Stimulated activated CD8-positive, alpha-beta memory T cell treated with anti-CD3 and anti-CD28 coated beads, Interleukin-15, amount 100 ng/mL, for 48 hours (primary cell): ENCODE measurements at regions not wholly inside any gene's neighbourhood (a gene's known extent, or its start where the extent isn't known, plus 50 kb on each side); places are given as distances from the start of the nearest gene placed in this dataset.

Experiments used
- DNase-seq, 2 donors: peaks; one replicate each; pipeline ENCODE4 v3.0.0-alpha.2; 2020; ENCODE audit warnings: low read depth in 2 of 2

DNA sequence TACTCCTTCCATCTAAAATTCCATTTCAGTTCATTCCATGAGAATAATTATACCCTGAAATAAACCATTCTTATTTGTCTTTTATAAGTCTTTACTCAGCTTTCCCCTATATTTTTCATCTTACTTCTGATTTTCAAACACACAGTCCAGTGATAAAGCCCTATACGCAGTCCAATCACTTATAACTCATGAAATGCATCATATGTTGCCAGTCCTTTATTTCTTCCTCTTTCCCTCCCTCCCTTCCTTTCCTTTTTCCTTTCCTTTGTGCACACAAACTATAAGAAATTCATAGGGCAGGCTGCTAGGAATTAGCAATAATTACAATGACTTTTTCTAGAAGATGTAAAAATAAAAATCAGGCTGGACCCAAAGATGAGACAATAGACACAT lies 58.8 kb upstream of the RPS23 start:
- no peak for DNase-seq

DNA sequence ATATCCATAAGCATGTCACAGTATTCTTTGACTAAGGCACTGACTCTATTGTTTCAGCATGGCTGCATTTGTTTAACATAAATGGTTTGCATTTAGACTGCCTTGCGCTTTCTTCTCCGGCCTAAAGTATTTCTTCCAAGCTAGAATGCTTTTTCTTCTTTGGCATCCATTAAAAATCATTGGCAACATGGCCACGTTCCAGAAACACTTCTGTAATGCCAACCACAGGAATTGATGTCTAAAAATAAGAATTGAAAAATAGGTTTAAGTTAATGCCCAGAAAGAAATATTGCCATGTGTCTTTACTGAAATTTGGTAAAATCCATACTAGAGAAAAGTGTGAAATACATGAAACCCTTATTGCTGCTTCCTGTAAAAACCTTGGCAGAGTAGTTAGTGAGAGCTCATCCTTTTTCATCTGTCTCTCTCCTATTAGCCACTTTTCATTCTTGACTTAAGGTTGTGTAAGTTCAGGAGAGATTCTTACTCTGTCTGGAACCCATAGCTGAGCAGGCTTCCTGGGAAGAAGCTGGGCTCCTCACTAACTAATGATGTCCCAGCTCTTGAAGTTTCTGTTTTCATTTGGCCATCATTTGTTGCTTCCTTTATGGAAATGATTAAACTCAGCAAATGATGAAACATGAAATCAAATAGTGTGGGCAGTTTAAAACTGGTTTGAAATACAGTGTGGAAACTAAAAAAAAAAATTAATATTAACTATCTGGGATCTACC lies 58.2 kb upstream of the RPS23 start:
- no peak for DNase-seq

DNA sequence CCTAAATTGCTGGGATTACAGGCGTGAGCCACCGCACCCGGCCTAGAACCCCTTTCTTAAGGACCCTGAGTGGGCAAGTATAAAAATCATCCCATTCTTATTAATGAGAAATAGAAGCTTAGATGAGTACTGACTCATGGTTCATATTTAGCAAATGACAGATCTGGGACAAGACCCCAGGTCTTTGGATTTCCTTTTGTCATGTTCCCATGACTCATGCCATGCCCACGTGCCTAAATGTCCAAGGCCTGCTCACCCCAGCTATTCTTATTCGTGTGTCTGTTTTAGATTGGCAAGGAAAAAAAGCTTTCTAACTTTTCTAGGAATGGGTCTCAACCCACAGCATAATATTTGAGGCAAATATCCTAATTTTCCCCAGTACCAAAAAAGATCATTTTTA lies 57.7 kb upstream of the RPS23 start:
- no peak for DNase-seq

DNA sequence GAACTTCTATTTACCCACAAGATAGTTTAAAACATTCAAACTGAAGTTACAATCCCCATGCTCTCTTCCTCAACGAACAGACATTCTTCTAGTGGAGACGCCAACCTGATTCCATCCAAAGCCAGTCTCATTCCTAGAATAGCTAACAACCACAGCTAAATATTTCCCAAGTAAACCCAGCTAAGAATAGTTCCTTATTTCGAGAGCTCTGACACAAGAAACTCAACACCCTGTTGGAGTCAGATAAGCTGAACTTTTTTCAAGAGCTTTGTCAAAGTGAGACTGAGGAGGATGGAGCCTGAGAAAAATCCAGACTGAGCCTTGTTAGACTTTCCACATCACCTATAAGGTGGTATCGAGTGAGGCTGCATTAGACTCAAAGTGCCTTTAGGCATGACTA lies 56.7 kb upstream of the RPS23 start:
- DNase-seq, result no peak

DNA sequence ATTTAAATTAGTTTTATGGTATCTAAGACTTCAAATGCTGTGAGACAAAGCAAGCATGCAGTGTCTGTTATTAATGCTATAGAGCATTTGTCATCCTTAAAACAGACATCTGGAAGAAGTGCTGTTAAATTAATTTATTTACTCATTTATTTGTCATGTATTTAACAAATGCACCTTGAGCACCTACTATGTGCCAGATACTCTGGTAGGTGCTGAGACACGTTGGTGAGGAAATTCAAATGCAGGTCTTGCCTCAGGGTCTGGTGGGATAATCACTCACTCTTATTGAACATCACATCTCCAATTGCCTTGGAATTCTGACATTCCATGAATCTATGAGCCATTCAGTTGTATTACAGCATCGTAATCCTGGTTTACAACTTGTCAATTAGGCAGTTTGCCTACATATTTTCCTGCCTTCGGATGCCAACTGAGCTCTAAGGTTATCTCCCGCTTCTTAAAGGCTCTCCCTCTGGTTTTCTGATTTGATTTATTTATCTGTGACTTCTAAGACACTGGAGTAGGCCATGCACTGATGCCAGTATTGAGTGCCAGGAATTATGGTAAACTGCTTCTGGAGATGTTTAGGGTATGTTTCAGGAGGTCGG lies 56.0 kb upstream of the RPS23 start:
- no peak for DNase-seq

DNA sequence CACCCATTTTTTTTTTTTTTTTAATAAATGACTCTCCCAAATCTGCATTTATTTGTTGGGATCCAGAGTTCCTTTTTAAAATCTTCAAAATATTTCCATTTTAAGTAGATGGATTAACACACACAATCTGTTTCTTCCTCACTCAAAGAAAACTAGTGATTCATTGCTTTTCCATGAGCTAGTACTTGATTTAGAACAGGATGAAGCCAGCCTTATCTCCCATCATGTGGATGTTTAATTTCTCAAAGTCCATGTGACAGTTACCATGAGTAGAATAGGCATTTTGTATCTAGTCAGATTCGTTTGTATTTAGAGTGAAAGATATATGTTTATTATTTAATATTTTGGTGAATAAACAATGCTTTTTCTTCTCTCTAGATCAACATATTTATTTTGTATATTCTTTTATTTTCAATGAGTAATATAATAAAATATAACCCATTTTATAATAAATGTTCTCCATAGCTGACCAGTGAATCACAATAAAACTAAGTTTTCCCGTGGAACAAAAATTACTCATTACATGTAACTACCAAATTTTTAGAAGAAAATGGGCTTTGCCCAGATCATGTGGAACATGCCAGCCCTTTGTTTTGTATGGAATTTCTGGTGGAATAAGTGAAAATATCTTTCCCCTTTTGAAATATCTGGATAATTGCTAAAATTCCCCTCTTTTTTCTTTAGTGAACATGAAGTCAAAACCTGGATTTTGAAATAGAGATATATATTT lies 54.9 kb upstream of the RPS23 start:
- no peak for DNase-seq

DNA sequence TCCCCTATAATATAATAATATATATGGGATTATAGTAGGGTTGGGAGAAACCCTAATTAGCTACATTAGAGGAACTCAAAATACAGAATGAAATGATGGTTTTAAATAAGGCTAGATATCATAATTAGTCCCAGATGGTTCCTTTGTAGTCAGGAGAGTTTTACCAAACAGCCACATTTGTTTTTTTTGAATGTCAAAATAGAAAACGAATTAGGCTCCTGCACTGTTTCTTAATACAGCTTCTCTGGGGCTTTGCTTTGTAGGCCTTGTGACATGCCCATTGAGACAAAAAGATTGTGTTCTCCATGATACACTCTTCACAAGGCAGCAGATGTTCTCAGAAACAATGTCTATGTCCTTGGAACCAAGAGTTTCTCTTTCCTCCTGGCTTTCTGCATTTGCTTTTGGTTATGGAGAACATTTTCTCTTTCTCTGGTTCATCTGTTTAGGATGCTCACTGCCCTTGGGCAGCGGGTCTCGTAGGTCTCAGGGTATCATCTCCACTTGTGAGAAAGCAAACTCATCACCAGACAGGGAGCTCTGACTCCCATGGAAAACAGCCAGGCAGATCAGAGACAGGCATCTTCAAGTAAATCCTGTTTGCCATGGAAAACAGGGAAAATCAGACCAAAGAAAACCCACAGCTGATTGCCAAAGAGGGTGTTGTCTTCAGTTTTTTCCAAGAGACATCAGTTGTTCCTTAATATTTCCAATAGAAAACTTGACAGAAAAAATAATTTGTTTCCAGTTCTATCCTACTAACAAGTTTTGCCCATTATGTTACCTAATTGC lies 54.1 kb upstream of the RPS23 start:
- DNase-seq, result no peak

DNA sequence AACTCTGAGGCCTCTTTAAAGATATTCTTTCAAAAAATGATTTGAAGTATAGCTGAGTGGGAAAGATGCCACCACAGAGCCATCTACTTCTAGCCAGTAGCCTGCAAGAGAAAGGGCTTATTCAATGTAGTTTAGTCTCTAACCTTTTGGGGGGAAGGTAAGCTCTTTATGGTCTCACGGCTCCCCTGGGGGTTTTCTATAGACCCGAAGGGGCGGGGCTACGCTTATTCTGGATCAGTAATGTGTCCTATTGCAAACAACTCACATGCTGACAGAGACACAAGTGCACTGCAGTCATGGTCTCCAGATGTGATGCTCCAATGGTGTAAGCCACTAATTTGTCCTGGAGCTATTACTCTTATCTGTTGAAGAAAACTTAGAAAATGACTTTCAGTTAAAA lies 53.4 kb upstream of the RPS23 start:
- no peak for DNase-seq

DNA sequence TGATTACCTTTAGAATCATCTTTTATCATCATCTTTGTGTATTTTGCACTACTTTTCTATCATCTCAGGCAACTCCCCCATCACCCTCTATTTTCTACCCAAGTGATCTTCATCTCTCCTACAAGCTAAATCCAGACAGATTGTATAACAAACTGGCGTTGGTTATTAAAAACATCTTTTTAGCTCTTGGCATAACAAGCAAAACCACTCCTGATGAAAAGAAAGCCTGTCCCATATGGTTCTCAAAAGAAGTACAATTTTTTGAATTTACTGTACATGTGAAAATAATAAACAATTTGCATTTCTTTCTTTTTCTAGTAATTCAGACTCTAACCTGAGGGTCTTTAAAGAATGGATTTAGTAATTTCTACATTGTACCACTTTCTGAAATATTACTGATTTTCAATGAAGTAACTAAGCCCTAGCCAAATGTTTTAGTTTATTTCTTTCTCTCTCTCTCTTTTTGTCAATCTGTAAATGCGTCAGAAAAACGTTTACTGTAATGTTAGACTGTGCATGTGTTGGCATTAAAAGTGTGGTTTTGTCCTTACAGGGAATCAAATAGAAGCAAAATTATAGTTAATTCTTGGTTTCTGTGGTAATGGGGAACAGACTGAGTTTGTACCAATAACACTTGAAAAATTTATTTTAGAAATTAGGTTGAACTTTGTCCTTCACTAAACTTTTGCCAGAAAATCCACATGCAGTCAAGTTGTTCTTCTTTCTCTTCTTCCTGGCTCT lies 52.5 kb upstream of the RPS23 start:
- DNase-seq, result no peak

DNA sequence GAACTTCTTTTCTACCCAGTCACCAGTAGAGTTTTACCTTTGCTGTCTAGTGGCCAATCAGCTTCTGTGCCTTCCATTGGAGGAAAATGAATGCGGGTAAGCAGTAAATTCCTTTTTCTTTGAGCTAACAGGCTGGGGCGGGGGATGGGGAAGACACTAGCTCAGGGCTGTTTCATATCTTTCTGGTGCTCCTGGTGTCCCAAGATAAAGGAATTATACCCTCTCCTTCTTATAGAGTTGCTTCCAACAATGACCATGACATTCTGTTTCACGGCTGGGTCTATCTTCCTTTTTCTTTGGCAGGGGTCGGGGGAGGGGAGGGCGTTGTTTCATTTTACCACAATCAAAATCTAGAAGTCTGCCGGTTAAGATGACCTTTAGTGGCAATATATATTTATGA lies 51.2 kb upstream of the RPS23 start:
- DNase-seq, result no peak
